ENCODE measurements at regions not wholly inside any gene's neighbourhood (a gene's known extent, or its start where the extent isn't known, plus 50 kb on each side); places are given as distances from the start of the nearest gene placed in this dataset.

DNA sequence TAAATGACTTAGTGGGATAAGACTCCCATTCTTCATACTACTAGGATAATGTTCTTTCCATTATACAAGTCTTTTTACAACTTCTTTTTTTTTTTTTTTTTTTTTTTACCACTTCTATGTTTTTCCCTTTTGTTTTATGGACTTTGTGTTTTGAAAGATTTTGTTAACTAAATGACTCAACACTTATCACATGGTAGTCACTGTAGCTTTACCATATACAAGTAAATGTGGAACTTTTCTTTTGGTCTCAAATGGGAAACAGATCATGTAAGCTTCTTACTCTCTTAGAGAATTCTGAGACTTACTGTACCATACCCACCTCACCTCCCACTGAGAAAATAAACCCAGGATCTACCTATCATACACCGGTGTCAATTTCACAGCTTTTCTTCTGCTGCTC lies 590.3 kb upstream of the CDH2 start:
- DNase-seq (ENCODE audit: low read depth): no peak
- H3K4me3 ChIP-seq (ENCODE audit: low read depth, low read length): no peak overlapping the region
- TF ChIP-seq, protein P1, sequence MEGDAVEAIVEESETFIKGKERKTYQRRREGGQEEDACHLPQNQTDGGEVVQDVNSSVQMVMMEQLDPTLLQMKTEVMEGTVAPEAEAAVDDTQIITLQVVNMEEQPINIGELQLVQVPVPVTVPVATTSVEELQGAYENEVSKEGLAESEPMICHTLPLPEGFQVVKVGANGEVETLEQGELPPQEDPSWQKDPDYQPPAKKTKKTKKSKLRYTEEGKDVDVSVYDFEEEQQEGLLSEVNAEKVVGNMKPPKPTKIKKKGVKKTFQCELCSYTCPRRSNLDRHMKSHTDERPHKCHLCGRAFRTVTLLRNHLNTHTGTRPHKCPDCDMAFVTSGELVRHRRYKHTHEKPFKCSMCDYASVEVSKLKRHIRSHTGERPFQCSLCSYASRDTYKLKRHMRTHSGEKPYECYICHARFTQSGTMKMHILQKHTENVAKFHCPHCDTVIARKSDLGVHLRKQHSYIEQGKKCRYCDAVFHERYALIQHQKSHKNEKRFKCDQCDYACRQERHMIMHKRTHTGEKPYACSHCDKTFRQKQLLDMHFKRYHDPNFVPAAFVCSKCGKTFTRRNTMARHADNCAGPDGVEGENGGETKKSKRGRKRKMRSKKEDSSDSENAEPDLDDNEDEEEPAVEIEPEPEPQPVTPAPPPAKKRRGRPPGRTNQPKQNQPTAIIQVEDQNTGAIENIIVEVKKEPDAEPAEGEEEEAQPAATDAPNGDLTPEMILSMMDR (IDR thresholded peaks at IDR 0.05; ENCODE audit: insufficient read depth, low read depth, low read length, missing control alignments): no peak

DNA sequence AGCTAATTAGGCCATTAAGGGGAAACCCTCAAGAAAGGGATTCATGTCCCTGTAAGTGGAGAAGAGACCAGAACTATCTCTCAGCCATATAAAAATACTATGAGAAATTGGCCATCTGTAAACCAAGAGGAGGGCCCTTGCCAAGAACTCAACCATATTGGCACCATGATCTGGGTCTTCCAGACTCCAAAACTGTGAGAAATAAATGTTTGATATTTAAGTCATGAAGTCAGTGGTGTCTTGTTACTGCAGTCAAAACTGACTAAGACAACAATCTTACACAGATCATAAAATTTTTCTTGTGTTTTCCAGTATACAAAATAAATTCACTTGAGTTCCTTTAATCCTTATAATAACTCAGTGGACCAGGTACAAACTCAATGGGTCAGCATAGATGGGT lies 589.8 kb upstream of the CDH2 start:
- DNase-seq (ENCODE audit: low read depth): no peak
- TF ChIP-seq, protein P1 (IDR thresholded peaks at IDR 0.05; ENCODE audit: insufficient read depth, low read depth, low read length, missing control alignments): no peak
- H3K4me3 ChIP-seq (ENCODE audit: low read depth, low read length): no peak overlapping the region

DNA sequence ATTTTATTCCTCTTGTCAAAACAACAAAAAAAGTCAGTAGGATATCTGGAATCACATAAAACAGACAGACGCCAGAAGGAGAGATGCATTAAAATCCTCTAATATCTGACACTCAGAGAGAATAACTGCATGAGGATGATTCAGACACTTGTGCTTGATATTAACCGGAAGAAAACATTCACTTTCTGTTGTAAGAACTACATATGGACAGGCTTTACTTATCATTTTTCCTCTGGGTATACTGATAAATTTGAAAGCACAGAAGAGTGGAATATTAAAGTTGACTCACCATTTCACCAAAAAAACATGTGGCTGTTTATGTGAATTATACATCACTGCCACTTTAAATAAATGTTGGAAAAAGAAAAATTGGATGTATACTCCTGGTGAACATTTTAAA lies 589.1 kb upstream of the CDH2 start:
- TF ChIP-seq, protein P1 (IDR thresholded peaks at IDR 0.05; ENCODE audit: insufficient read depth, low read depth, low read length, missing control alignments): no peak
- H3K4me3 ChIP-seq (ENCODE audit: low read depth, low read length): no peak overlapping the region
- DNase-seq (ENCODE audit: low read depth): no peak

DNA sequence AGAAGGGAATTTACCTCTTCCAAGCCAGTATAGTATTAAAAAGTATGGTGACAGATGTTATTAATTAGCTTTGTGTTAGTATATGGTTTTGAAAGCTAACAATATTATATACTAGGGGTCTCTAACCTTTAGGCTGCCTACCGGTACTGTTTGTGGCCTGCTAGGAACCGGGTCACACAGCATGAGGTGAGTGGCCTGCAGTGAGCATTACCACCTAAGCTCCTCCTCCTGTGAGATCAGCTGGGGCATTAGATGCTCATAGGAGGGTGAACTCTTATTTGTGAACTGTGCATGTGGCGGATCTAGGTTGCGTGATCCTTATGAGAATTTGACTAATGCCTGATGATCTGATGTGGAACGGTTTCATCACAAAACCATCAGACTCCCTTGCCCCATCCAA lies 583.4 kb upstream of the CDH2 start:
- no peak overlapping the region for H3K4me3 ChIP-seq (ENCODE audit: low read depth, low read length)
- TF ChIP-seq, protein P1 (IDR thresholded peaks at IDR 0.05; ENCODE audit: insufficient read depth, low read depth, low read length, missing control alignments): no peak
- no peak for DNase-seq (ENCODE audit: low read depth)

DNA sequence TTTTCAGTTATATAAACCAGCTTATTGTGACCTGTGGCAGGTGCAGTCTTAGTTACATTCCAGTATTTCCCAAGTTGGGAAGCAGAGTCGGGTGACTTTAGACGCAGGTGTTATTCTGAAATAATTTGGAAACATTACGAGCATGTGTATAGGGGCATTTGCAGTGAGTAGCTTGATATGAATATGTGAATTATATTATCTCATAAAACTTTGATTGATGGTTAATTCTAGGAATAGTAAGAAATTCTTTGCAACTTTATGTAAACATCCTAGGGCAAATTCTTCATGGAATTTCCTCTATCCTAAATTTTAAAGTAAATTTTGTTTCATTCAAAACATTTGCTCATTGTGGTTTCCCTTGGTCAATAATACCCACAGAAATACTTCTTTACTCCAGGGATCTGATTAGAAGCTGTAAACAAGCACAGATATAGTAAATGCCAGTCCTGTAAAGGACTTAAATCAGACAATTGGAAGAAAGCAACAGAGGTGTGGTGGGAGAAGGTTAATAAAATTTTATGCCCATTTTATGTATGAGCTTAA lies 580.6 kb upstream of the CDH2 start:
- DNase-seq (ENCODE audit: low read depth): no peak
- TF ChIP-seq, protein P1 (IDR thresholded peaks at IDR 0.05; ENCODE audit: insufficient read depth, low read depth, low read length, missing control alignments): no peak
- no peak overlapping the region for H3K4me3 ChIP-seq (ENCODE audit: low read depth, low read length)

DNA sequence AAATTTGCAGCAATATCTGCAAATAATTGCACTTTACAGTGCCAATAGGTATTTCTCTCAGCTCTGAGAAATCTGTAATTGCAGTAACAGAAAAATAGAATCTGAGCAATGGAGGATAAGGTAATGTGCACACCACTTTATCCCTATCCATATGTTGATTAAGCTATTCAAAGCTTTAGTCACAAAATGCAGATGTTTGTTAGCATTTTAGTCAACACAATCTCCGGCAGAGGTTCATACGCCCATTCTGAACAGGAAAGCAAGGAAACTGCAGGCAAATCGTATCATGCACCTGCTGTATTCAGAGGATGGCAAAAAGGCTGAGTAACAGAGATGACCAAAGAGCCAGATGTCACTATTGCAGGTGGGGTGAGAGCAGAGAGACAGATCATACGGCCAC lies 566.2 kb upstream of the CDH2 start:
- TF ChIP-seq, protein P1 (IDR thresholded peaks at IDR 0.05; ENCODE audit: insufficient read depth, low read depth, low read length, missing control alignments): no peak
- no peak overlapping the region for H3K4me3 ChIP-seq (ENCODE audit: low read depth, low read length)
- DNase-seq (ENCODE audit: low read depth): no peak

DNA sequence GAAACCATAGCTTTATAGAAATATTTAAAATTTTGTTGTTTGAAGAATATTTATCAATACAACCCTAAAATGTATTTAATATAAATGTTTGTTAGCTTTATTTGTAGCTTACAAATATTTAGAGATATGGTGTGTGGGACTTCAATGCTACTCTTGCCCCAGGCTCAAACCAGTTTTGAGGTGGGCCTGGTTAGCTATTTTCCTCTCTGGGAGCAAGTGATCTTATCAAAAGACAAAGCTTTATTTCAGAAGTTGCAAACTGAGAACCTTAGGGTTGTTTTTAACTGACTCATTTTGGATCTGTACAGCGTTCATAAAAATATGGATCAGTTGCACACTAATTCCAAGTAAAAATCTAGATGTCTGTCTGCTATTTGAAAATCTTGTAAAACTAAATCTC lies 563.6 kb upstream of the CDH2 start:
- TF ChIP-seq, protein P1 (IDR thresholded peaks at IDR 0.05; ENCODE audit: insufficient read depth, low read depth, low read length, missing control alignments): no peak

More for the DNA sequence above, 563.6 kb upstream of the CDH2 start:
- H3K4me3 ChIP-seq (ENCODE audit: low read depth, low read length): no peak overlapping the region
- DNase-seq (ENCODE audit: low read depth): no peak

Measured in GM12865 (cell line).